HG03108 (cell line): ENCODE measurements at regions not wholly inside any gene's neighbourhood (a gene's known extent, or its start where the extent isn't known, plus 50 kb on each side); places are given as distances from the start of the nearest gene placed in this dataset.
"Not testable (repeated sequence)": the region's sequence is repeated elsewhere in the genome, so short reads cannot be mapped to it uniquely, and the experiment has no call there.

Experiments used
- ATAC-seq: cut with Tn5 transposase; IDR thresholded peaks from one replicate; pipeline ENCODE4 v1.9.1; 2021; ENCODE audit warnings: moderate library complexity; ENCODE audit not compliant: unreplicated experiment

GRCh38 chr1:221494670-221495069, 247.2 kb downstream of the DUSP10 start:
- no peak for ATAC-seq

GRCh38 chr1:221497046-221497445, 244.8 kb downstream of the DUSP10 start:
- ATAC-seq, result no peak

DNA sequence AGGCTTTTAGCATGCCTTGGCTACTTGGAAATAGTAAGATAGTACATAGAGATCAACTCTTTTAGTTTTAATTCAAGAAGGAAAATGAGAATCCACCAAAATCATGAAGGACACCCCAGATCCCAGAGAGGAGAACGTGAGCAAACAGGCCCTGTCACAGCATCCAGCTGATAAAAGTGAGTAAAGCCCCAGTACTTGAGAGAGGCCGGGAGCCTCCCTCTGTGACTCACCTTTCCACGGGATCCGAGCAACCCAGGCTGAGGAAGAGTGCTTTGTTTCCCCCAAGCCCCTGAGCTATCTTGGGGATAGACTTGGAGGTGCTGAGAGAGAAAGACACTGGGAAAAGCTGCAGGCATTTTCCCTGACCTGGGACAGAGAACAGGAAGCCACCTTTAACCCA, 238.6 kb downstream of the DUSP10 start:
- ATAC-seq, result no peak

DNA sequence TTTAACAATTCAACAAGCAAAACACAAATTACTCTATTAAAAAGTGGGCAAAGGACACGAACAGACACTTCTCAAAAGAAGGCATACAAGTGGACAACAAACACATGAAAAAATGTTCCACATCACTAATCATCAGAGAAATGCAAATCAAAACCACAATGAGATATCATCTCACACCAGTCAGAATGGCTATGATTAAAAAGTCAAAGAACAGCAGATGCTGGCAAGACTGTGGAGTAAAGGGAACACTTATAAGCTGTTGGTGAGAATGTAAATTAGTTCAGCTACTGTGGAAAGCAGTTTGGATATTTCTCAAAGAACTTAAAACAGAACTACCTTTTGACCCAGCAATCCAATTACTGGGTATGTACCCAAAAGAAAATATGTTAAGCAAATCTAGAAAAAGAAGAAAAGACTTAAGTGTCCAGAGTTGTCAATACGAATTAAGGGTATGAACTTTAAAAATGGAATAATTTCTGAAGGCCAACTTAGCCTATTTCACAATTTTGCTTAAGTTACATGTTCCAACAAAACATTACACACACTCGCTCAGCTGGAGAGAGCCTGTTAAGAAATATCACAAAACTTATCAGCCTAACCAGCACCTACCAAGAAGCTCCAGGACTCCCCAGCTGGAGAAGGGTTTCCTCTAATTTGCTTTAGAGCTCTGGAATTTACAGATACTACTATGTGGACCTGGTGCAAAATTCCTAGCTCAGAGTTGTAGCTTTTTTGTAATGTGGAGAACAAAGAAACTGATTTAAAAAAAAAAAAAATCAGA, 232.1 kb downstream of the DUSP10 start:
- ATAC-seq, result no peak

DNA sequence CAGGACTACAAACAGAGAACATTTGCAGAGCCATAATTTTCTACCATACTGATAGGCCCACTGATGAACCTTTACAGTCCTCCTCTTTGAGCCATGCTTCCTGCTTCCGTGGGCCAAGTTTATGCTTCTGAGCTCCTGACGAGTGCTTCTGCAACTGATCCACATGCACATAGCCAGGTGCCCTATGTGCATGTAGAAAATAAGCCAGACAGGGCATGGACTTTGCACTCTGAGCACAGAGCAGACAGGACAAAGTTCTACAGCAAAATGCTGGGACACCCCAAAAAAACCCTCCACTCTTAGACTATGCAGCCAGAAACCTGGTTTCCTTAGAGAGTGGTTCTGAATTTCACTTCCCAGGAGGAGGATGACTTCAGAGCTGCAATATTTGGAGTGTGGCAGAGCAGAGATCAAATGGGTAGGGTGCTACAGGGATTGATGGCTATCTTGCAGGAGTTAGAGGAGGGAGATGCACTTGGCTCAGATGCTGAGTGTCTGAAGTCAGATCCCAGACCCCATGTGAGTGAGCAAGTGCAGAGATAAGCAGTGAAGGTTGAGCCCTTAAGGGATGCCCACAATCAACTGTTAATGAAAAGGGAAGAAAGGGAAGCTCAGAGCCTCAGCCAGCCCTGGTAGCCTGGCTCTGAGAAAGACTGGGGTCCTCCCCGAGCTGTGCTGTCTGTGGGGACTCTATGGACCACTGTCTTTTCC, 230.9 kb downstream of the DUSP10 start:
- no peak for ATAC-seq

- no peak for ATAC-seq
These were observed 230.1 kb downstream of the DUSP10 start for GRCh38 chr1:221511797-221512196.

- no peak for ATAC-seq
These were observed 227.1 kb downstream of the DUSP10 start for GRCh38 chr1:221514806-221515205.

- no peak for ATAC-seq
These were observed 226.4 kb downstream of the DUSP10 start for GRCh38 chr1:221515496-221515895.

GRCh38 chr1:221517961-221518360, 223.9 kb downstream of the DUSP10 start:
- no peak for ATAC-seq

- ATAC-seq, result no peak
These were observed 221.6 kb downstream of the DUSP10 start for GRCh38 chr1:221520250-221520649.

- no peak for ATAC-seq
These were observed 220.2 kb downstream of the DUSP10 start for GRCh38 chr1:221521686-221522085.

DNA sequence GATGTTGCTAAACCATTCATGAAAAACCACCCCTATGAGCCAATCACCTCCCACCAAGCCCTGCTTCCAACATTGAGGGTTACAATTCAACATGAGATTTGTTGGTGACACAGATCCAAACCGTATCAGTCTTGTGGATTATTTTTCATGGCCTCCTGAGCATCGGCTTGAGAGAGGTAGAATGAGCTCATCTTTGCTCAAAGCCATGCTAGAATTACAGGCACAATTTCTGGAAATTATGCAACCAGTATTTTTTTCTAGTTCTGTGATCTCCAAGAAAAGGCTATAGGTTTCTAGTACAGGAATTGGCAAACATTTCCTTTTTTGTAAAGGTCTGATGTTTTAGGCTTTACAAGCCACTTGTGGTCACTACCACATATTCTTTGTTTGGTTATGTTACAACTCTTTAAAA, 219.4 kb downstream of the DUSP10 start:
- ATAC-seq, result no peak

GRCh38 chr1:221525749-221526148, 216.1 kb downstream of the DUSP10 start:
- ATAC-seq, result no peak

DNA sequence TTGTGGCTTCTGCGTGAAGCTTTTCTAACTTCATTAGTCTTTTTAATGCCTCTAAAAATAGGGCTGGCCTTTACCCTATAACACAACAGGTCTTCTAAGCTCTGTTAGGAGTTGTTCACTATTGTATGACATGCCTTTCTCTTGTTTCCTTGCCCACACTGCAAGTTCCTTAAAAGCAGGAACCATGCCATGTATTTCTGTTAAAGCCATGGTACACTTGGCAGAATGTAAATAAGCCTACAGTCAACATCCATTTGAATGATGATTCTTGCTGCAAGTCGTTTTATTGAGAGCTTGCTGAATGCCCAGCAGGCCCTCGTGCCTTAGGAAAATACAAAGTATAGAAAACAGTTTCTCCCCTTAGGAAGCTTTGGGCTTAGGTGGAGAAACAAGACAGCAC, 214.6 kb downstream of the DUSP10 start:
- no peak for ATAC-seq

GRCh38 chr1:221527886-221528624, 213.8 kb downstream of the DUSP10 start:
- ATAC-seq, result no peak

GRCh38 chr1:221530159-221530558, 211.7 kb downstream of the DUSP10 start:
- not testable (repeated sequence) for ATAC-seq

- no peak for ATAC-seq
These were observed 211.1 kb downstream of the DUSP10 start for GRCh38 chr1:221530791-221531190.

DNA sequence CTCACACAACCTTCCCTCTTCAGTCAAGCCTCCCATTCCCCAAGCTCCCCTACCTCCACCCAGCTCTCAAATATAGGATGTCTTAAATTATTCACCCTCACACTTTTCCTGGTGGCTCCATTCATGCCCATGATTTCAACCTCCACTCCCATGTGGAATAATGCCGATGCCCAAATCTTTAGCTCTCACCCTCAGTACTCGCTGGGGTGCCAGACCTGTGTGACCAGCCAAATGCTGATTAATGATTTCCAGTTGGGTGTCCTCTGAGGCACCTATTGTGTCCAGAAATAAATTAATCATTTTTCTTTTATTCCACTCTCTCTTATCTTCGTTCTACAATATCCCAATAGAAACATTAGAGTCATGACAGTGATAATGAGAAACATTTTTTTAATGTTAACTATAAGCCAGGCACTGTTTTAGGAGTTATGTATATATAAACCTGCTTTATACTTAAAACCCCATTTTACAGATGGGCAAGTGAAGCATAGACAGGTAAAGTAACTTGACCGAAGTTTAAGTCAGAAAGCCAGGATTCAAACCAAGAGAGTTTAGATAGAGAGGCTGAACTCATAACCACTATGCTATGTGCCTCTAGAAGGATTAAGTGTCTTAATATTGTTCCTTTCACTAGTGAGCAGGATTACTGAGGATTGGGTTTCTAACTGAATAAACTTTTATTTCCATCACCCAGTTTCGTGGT, 209.7 kb downstream of the DUSP10 start:
- no peak for ATAC-seq

DNA sequence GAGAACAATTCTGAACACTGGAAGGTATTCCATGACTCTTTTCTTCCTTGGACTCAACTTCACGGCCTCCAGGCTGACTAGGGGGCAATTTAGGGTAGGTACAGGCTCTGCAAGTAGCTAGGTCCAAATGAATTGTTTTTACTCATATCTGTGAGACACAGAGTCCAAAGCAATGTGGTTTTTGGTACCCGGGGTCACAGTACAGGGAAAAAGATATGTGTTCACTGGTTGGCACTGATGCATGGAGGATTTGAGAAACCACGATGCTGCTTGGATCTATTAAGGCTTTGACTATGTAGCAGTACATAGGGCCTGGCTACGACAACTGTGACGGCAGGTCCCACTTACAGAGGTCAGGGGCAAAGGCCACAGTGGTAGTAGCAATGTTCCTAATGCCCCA, 200.6 kb downstream of the DUSP10 start:
- ATAC-seq, result no peak

- ATAC-seq, result no peak
These were observed 198.3 kb downstream of the DUSP10 start for GRCh38 chr1:221543529-221544120.

DNA sequence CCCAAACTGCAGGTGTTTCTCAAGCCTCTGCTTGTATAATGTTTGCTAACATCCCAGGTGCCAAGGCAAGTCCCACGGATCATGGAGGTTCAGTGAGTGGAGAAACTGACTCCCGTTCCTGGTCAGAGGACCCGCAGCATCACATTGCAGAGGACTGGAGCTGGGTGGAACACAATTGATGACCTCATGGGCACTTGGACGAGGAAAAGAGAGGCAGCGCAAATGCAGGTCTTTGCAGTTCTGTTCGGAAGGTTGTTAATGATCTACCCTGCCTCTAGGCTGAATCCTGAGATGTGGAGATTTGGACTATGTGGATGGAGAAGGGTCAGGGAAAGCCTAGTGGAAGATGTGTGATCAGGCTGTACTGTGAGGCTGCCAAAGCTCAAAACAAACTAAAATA, 192.9 kb downstream of the DUSP10 start:
- no peak for ATAC-seq
